ENCODE measurements at regions not wholly inside any gene's neighbourhood (a gene's known extent, or its start where the extent isn't known, plus 50 kb on each side); places are given as distances from the start of the nearest gene placed in this dataset.

- H3K79me1 ChIP-seq (ENCODE audit: low read depth, low read length): no peaks in the 10 kb centered on the region
- H2BK15ac ChIP-seq (ENCODE audit: low read length): no peak overlapping the region
- H3K79me2 ChIP-seq (ENCODE audit: control insufficient read depth in 1 of 2, insufficient read depth in 2 of 2, low read length in 2 of 2): no peaks in the 10 kb centered on the region
- H3K9ac ChIP-seq (replicated peaks in 1 of 4; ENCODE audit: extremely low read depth in 1 of 4, low read depth in 3 of 4, low read length in 3 of 4): no peak overlapping the region
- no peak overlapping the region for H2AFZ ChIP-seq (ENCODE audit: low read length)
- no peak overlapping the region for H2BK12ac ChIP-seq (ENCODE audit: low read depth, low read length)
- no peak overlapping the region for H3K56ac ChIP-seq (replicated peaks; ENCODE audit: insufficient read length, low read depth, low read length)
- H4K91ac ChIP-seq (replicated peaks; ENCODE audit: insufficient read length, low read length): no peak overlapping the region
- H3K14ac ChIP-seq (ENCODE audit: insufficient read length): no peak overlapping the region
- H3K23ac ChIP-seq (ENCODE audit: insufficient read length): no peak overlapping the region
- H2BK20ac ChIP-seq (ENCODE audit: low read length): no peak overlapping the region
- no peaks in the 10 kb centered on the region for H3K23me2 ChIP-seq (ENCODE audit: low read depth, low read length)
- CTCF ChIA-PET (ENCODE audit: partially characterized antibody): interaction anchor here (1.7 to 1.8 kb wide), 2 partner anchors 13 to 14 kb away, joined by 4 to 6 read pairs; no protein-coding TSS in a partner anchor
- H3K27me3 ChIP-seq (replicated peaks in 1 of 4; ENCODE audit: control insufficient read depth in 3 of 4, extremely low read depth in 1 of 4, insufficient read depth in 3 of 4, low read length in 3 of 4): no peaks in the 10 kb centered on the region
- H4K8ac ChIP-seq (ENCODE audit: extremely low read depth, insufficient read depth, low read length): no peak overlapping the region
- DNase-seq (ENCODE audit: low read depth in 1 of 2, low spot score in 2 of 2): no peak
- H3K36me3 ChIP-seq (ENCODE audit: control insufficient read depth in 2 of 4, insufficient read depth in 4 of 4, low read length in 3 of 4): no peaks in the 10 kb centered on the region
- POLR2A ChIA-PET (ENCODE audit: partially characterized antibody): no interaction called here
- no peak overlapping the region for H3K4me2 ChIP-seq (ENCODE audit: insufficient read depth in 1 of 2, low read depth in 2 of 2, low read length in 2 of 2)
- no peaks in the 10 kb centered on the region for H3K4me1 ChIP-seq (replicated peaks in 1 of 4; ENCODE audit: control insufficient read depth in 3 of 4, insufficient read depth in 4 of 4, low read length in 3 of 4)
- no peak overlapping the region for H2BK5ac ChIP-seq (ENCODE audit: low read depth, low read length)
- 83% methylated on average over 2 of the region's 2 CpGs; no CpG with 5 or more reads in 1 of the 2 experiments for WGBS, 2 experiments (ENCODE audit: extremely low coverage in 1 of 2, insufficient coverage in 1 of 2, insufficient read length in 1 of 2, insufficient replicate concordance in 2 of 2, low coverage in 1 of 2, low lambda C conversion rate in 2 of 2, missing lambda C conversion rate in 1 of 2)
- no peak for FAIRE-seq
- no peak overlapping the region for H2BK120ac ChIP-seq (replicated peaks; ENCODE audit: low read depth, low read length)
- H3K18ac ChIP-seq (ENCODE audit: extremely low read depth, low read length): no peak overlapping the region
- H3K27ac ChIP-seq (ENCODE audit: low read depth, low read length): no peak overlapping the region
- no peak overlapping the region for H3K4ac ChIP-seq (replicated peaks; ENCODE audit: insufficient read length, low read depth, low read length)
- peaks cover 15 to 22% of the 10 kb centered on the region in 2 experiments for H3K9me3 ChIP-seq (ENCODE audit: insufficient read depth in 2 of 2, low read depth in 1 of 2, low read length in 1 of 2)
- H2AK5ac ChIP-seq (ENCODE audit: low read depth, low read length): no peak overlapping the region
- H4K20me1 ChIP-seq (replicated peaks in 1 of 2; ENCODE audit: control insufficient read depth in 1 of 2, insufficient read depth in 2 of 2, low read length in 2 of 2): no peaks in the 10 kb centered on the region
- H4K5ac ChIP-seq (ENCODE audit: insufficient read length, low read depth, low read length): no peak overlapping the region
- no peak overlapping the region for H3K4me3 ChIP-seq (ENCODE audit: extremely low read depth in 1 of 4, insufficient read depth in 2 of 4, low read depth in 3 of 4, low read length in 4 of 4)
- no peak for TF ChIP-seq SIX5 (IDR thresholded peaks at IDR 0.05; ENCODE audit: low read depth, low read length)
- TF ChIP-seq TBP (IDR thresholded peaks at IDR 0.05; ENCODE audit: low read depth, low read length): no peak
- no peak for TF ChIP-seq TAF7 (optimal IDR thresholded peaks at IDR 0.05; ENCODE audit: borderline replicate concordance, low read depth, low read length)
- no peak for TF ChIP-seq KDM4A (IDR thresholded peaks at IDR 0.05; ENCODE audit: low read depth, low read length, severe bottlenecking)
- no peak for TF ChIP-seq RFX5 (IDR thresholded peaks at IDR 0.05; ENCODE audit: borderline replicate concordance, low read depth, low read length)
- no peak for TF ChIP-seq CTCF (IDR thresholded peaks at IDR 0.05; ENCODE audit: control extremely low read depth in 1 of 3, insufficient read depth in 1 of 3, low read depth in 1 of 3, low read length in 3 of 3)
- no peak for TF ChIP-seq BACH1 (IDR thresholded peaks at IDR 0.05; ENCODE audit: low read length)
- TF ChIP-seq CHD2 (IDR thresholded peaks at IDR 0.05; ENCODE audit: low read length): no peak
These were observed 156.1 kb upstream of the MRPS30 start for GRCh38 chr5:44652674-44653073.

Data from H1 (cell line).